CD14-positive monocyte (primary cell): ENCODE measurements at regions not wholly inside any gene's neighbourhood (a gene's known extent, or its start where the extent isn't known, plus 50 kb on each side); places are given as distances from the start of the nearest gene placed in this dataset.

Experiments
- DNase-seq, 3 donors: peaks; one replicate each; pipeline ENCODE4 v3.0.0-alpha.2; 2011 to 2022
- H2AFZ ChIP-seq: 2 replicates; pipeline ENCODE4 v1.6.0; 2012; ENCODE audit warnings: mild to moderate bottlenecking, low read depth, low read length, inconsistent platforms; ENCODE audit not compliant: insufficient read depth, poor library complexity, severe bottlenecking
- H3K27ac ChIP-seq, 2 donors: 1 replicate in 1 of 2; 2 replicates in 1 of 2; pipeline ENCODE4 v1.5.1; 2012 to 2013; ENCODE audit warnings: low read length in 2 of 2, control low read depth in 1 of 2, inconsistent platforms in 1 of 2, low read depth in 1 of 2, mild to moderate bottlenecking in 1 of 2
- H3K27me3 ChIP-seq, 2 donors: one replicate each; pipeline versions ENCODE4 v1.6.0 to v1.6.1; 2011 to 2013; ENCODE audit warnings: low read length in 2 of 2; ENCODE audit not compliant: control insufficient read depth in 2 of 2, insufficient read depth in 2 of 2
- H3K36me3 ChIP-seq, 2 donors: replicated peaks in 1 of 2; 1 replicate in 1 of 2; 2 replicates in 1 of 2; pipeline versions ENCODE4 v1.5.1 to v1.6.1; 2012 to 2013; ENCODE audit warnings: low read length in 2 of 2, control low read depth in 1 of 2, inconsistent platforms in 1 of 2, mild to moderate bottlenecking in 1 of 2; ENCODE audit not compliant: insufficient read depth in 2 of 2, control insufficient read depth in 1 of 2
- H3K4me1 ChIP-seq, 2 donors: 1 replicate in 1 of 2; 2 replicates in 1 of 2; pipeline versions ENCODE4 v1.5.1 to v1.6.1; 2012 to 2013; ENCODE audit warnings: low read length in 2 of 2, control low read depth in 1 of 2, inconsistent platforms in 1 of 2, mild to moderate bottlenecking in 1 of 2, moderate library complexity in 1 of 2; ENCODE audit not compliant: insufficient read depth in 2 of 2, control insufficient read depth in 1 of 2
- H3K4me2 ChIP-seq: replicated peaks from 2 replicates; pipeline ENCODE3; 2012; ENCODE audit warnings: low read length, moderate library complexity, mild to moderate bottlenecking; ENCODE audit not compliant: poor library complexity, severe bottlenecking; ENCODE audit errors: extremely low read depth
- H3K4me3 ChIP-seq, 3 experiments: fragments of 200-600 bp in 1 of 3; sonication (generic) in 1 of 3; replicated peaks in 1 of 3; 1 replicate in 2 of 3; 2 replicates in 1 of 3; pipeline ENCODE4 v1.5.1; 2011 to 2013; ENCODE audit warnings: low read length in 3 of 3, mild to moderate bottlenecking in 3 of 3, control low read depth in 2 of 3, low read depth in 2 of 3, inconsistent platforms in 1 of 3, moderate library complexity in 1 of 3
- H3K79me2 ChIP-seq: 2 replicates; pipeline ENCODE4 v1.6.0; 2012; ENCODE audit warnings: mild to moderate bottlenecking, control low read depth, inconsistent platforms, low read length, moderate library complexity; ENCODE audit not compliant: insufficient read depth
- H3K9ac ChIP-seq: 2 replicates; pipeline ENCODE4 v1.6.0; 2017; ENCODE audit warnings: low read length, mild to moderate bottlenecking; ENCODE audit not compliant: insufficient read depth, poor library complexity, severe bottlenecking
- H3K9me3 ChIP-seq, 2 donors: replicated peaks in 1 of 2; 1 replicate in 1 of 2; 2 replicates in 1 of 2; pipeline versions ENCODE4 v1.5.1 to v1.6.1; 2012 to 2013; ENCODE audit warnings: low read length in 2 of 2, control low read depth in 1 of 2; ENCODE audit not compliant: control insufficient read depth in 1 of 2, insufficient read depth in 1 of 2
- H4K20me1 ChIP-seq: 2 replicates; pipeline ENCODE4 v1.6.0; 2012; ENCODE audit warnings: mild to moderate bottlenecking, low read length, control low read depth, moderate library complexity; ENCODE audit not compliant: insufficient read depth
- H3K27ac Mint-ChIP-seq, 7 donors: one replicate each; pipeline ENCODE4 v1.8.0; 2020; ENCODE audit warnings: mild to moderate bottlenecking in 7 of 7, mixed read lengths in 7 of 7, moderate library complexity in 6 of 7, inconsistent platforms in 2 of 7
- H3K27me3 Mint-ChIP-seq, 3 donors: one replicate each; pipeline ENCODE4 v1.8.0; 2021 to 2022; ENCODE audit warnings: low read depth in 3 of 3, mild to moderate bottlenecking in 3 of 3, mixed read lengths in 3 of 3, moderate library complexity in 3 of 3, inconsistent platforms in 1 of 3
- H3K36me3 Mint-ChIP-seq, 2 donors: one replicate each; pipeline ENCODE4 v1.8.0; 2020; ENCODE audit warnings: mixed read lengths in 2 of 2, inconsistent platforms in 1 of 2, mild to moderate bottlenecking in 1 of 2
- H3K4me1 Mint-ChIP-seq: one replicate; pipeline ENCODE4 v1.8.0; 2020; ENCODE audit warnings: mild to moderate bottlenecking, mixed read lengths
- H3K4me3 Mint-ChIP-seq, 2 donors: one replicate each; pipeline ENCODE4 v1.8.0; 2020; ENCODE audit warnings: mild to moderate bottlenecking in 2 of 2, mixed read lengths in 2 of 2, moderate library complexity in 1 of 2
- H3K9me3 Mint-ChIP-seq, 7 donors: one replicate each; pipeline ENCODE4 v1.8.0; 2020 to 2022; ENCODE audit warnings: mixed read lengths in 7 of 7, mild to moderate bottlenecking in 6 of 7, moderate library complexity in 6 of 7, inconsistent platforms in 2 of 7
- CTCF ChIP-seq: fragments of 200-600 bp; IDR thresholded peaks from one replicate; pipeline ENCODE4 v1.8.0; 2022; ENCODE audit warnings: antibody characterized with exemption, mild to moderate bottlenecking
- WGBS: methylation state at CpG from one replicate; pipeline ENCODE4 v1.1.5; 2013; ENCODE audit warnings: missing lambda C conversion rate; ENCODE audit not compliant: insufficient coverage; 5-methylcytosine and 5-hydroxymethylcytosine counted together
- intact Hi-C, 2 donors: fragments of 100-400 bp; cut with micrococcal nuclease; formaldehyde crosslinking; loops; one replicate each; pipeline versions ENCODE4 v1.15.0 to v1.15.1; 2023

GRCh38 chr6:138620630-138621029 is 121.3 kb upstream of the NHSL1 start:
- Mint-ChIP-seq H3K4me3 (no peak overlapping the region), H3K27ac (peak overlapping the region in 1 of 7 donors; percentile 1), H3K4me1 (no peaks in the 10 kb centered on the region), H3K36me3 (no peaks in the 10 kb centered on the region), H3K9me3 (peaks cover 0 to 1% (median 0%) of the 10 kb centered on the region in 7 donors), H3K27me3 (peaks cover 0 to 1% (median 0%) of the 10 kb centered on the region in 3 donors)
- intact Hi-C loops = no loop called here
- Histone ChIP-seq H3K4me2 (no peak overlapping the region), H3K9ac (no peak overlapping the region), H2AFZ (no peak overlapping the region), H4K20me1 (no peaks in the 10 kb centered on the region), H3K79me2 (no peaks in the 10 kb centered on the region), H3K27me3 (no peaks in the 10 kb centered on the region), H3K4me1 (no peaks in the 10 kb centered on the region), H3K27ac (no peak overlapping the region), H3K9me3 (no peaks in the 10 kb centered on the region), H3K36me3 (no peaks in the 10 kb centered on the region), H3K4me3 (no peak overlapping the region)
- 80% methylated on average over 1 of the region's 3 CpGs for WGBS
- no peak for TF ChIP-seq CTCF
- no peak for DNase-seq

GRCh38 chr6:138622967-138623366 is 123.7 kb upstream of the NHSL1 start:
- Histone ChIP-seq H3K4me3 (no peak overlapping the region), H3K27me3 (no peaks in the 10 kb centered on the region), H3K9me3 (no peaks in the 10 kb centered on the region), H2AFZ (no peak overlapping the region), H3K27ac (no peak overlapping the region), H3K36me3 (no peaks in the 10 kb centered on the region), H3K79me2 (no peaks in the 10 kb centered on the region), H3K9ac (no peak overlapping the region), H3K4me2 (no peak overlapping the region), H4K20me1 (no peaks in the 10 kb centered on the region), H3K4me1 (no peaks in the 10 kb centered on the region)
- no peak overlapping the region for H3K27ac Mint-ChIP-seq
- 97% methylated on average over 3 of the region's 5 CpGs for WGBS
- no peak overlapping the region for H3K4me3 Mint-ChIP-seq
- DNase-seq = no peak
- no peaks in the 10 kb centered on the region for H3K36me3 Mint-ChIP-seq
- H3K9me3 Mint-ChIP-seq = peaks cover 0 to 1% (median 0%) of the 10 kb centered on the region in 7 donors
- TF ChIP-seq CTCF = no peak
- intact Hi-C loops = no loop called here
- no peaks in the 10 kb centered on the region for H3K4me1 Mint-ChIP-seq
- peaks cover 0 to 1% (median 0%) of the 10 kb centered on the region in 3 donors for H3K27me3 Mint-ChIP-seq
